GM12878 (cell line): ENCODE measurements at regions not wholly inside any gene's neighbourhood (a gene's known extent, or its start where the extent isn't known, plus 50 kb on each side); places are given as distances from the start of the nearest gene placed in this dataset.

ENCODE experiments used
- ATAC-seq: fragments of 200-7000 bp; cut with Tn5 transposase; 3 replicates; pipeline ENCODE4 v1.9.1; 2020; ENCODE audit warnings: mild to moderate bottlenecking, moderate library complexity
- BruUV-seq: library from RNA; stranded (reverse); fragments of 400-500 nt; replicated peaks from 2 replicates; lab custom pipeline; 2021; lab: Mats Ljungman, UMichigan
- CTCF ChIA-PET: fragments of 300-600 bp; sonication (Branson Sonifier 250); formaldehyde crosslinking; extraction: SDS; loops from one replicate; lab custom pipeline; 2021; ENCODE audit warnings: inconsistent platforms; lab: Yijun Ruan, JAX
- POLR2A ChIA-PET: fragments of 350-600 bp; formaldehyde crosslinking; extraction: SDS; loops from one replicate; lab custom pipeline; 2021; ENCODE audit warnings: inconsistent platforms; lab: Charles Lee
- RAD21 ChIA-PET: fragments of 300-600 bp; sonication (Branson Sonifier 250); formaldehyde crosslinking; loops from one replicate; lab custom pipeline; 2023; ENCODE audit warnings: antibody characterized with exemption; ENCODE audit not compliant: unreplicated experiment; lab: Charles Lee
- SMC1A ChIA-PET: fragments of 300-600 bp; sonication (Branson Sonifier 250); formaldehyde crosslinking; loops from one replicate; lab custom pipeline; 2023; ENCODE audit not compliant: unreplicated experiment, uncharacterized antibody; lab: Charles Lee
- DNase-seq: peaks from one replicate; pipeline ENCODE4 v3.0.0-alpha.2; 2011; ENCODE audit warnings: low read depth, low spot score
- FAIRE-seq: peaks from 3 replicates; lab custom pipeline; 2011; peaks lifted over from hg19 to GRCh38; lab: Jason Lieb, UNC
- H2AFZ ChIP-seq: 2 replicates; pipeline ENCODE4 v1.6.0; 2011; ENCODE audit warnings: low read depth, low read length, control low read depth; ENCODE audit not compliant: control insufficient read depth
- H3K27ac ChIP-seq: 2 replicates; pipeline ENCODE4 v1.5.1; 2011; ENCODE audit warnings: control low read depth; ENCODE audit not compliant: control insufficient read depth, insufficient read depth
- H3K27me3 ChIP-seq, 2 experiments: replicated peaks in 1 of 2; 2 replicates each; pipeline versions ENCODE4 v1.6.0 to v1.6.1; 2011; ENCODE audit warnings: low read length in 1 of 2; ENCODE audit not compliant: control insufficient read depth in 2 of 2, insufficient read depth in 2 of 2
- H3K36me3 ChIP-seq, 2 experiments: 2 replicates each; pipeline ENCODE4 v1.5.1; 2011; ENCODE audit warnings: low read length in 1 of 2; ENCODE audit not compliant: control insufficient read depth in 2 of 2, insufficient read depth in 2 of 2
- H3K4me1 ChIP-seq: 2 replicates; pipeline ENCODE4 v1.6.1; 2011; ENCODE audit warnings: mild to moderate bottlenecking, low read length, moderate library complexity, mixed read lengths; ENCODE audit not compliant: control insufficient read depth, insufficient read depth
- H3K4me2 ChIP-seq: 2 replicates; pipeline ENCODE4 v1.6.0; 2011; ENCODE audit warnings: control low read depth; ENCODE audit not compliant: control insufficient read depth, insufficient read depth
- H3K4me3 ChIP-seq: fragments of 200-600 bp; sonication (generic); 2 replicates; pipeline ENCODE4 v1.5.1; 2016
- H3K79me2 ChIP-seq: 2 replicates; pipeline ENCODE4 v1.6.0; 2011; ENCODE audit warnings: low read length; ENCODE audit not compliant: control insufficient read depth, insufficient read depth
- H3K9ac ChIP-seq: 2 replicates; pipeline ENCODE4 v1.8.0; 2011; ENCODE audit warnings: low read length, control low read depth, mixed read lengths; ENCODE audit not compliant: control insufficient read depth, insufficient read depth
- H3K9me3 ChIP-seq: replicated peaks from 3 replicates; pipeline ENCODE4 v1.5.1; 2011; ENCODE audit warnings: mild to moderate bottlenecking, low read length; ENCODE audit not compliant: control insufficient read depth, insufficient read depth
- H4K20me1 ChIP-seq: 2 replicates; pipeline ENCODE4 v1.6.0; 2011; ENCODE audit not compliant: control insufficient read depth, insufficient read depth
- BCL11A ChIP-seq: IDR thresholded peaks from 2 replicates; pipeline ENCODE4 v1.6.1; 2011; ENCODE audit warnings: low read depth, low read length
- IRF5 ChIP-seq: fragments of 450-650 bp; IDR thresholded peaks from 2 replicates; pipeline ENCODE4 v1.6.1; 2017; ENCODE audit warnings: borderline replicate concordance
- TCF3 ChIP-seq: IDR thresholded peaks from 2 replicates; pipeline ENCODE4 v1.6.1; 2012; ENCODE audit warnings: low read depth, mild to moderate bottlenecking, low read length, borderline replicate concordance; ENCODE audit not compliant: insufficient read depth
- WRNIP1 ChIP-seq: IDR thresholded peaks from 2 replicates; pipeline ENCODE4 v1.6.1; 2011; ENCODE audit warnings: low read depth, low read length, improper control_type of control experiment, borderline replicate concordance
- WGBS: methylation state at CpG from one replicate; pipeline ENCODE4 v1.1.6; 2016; ENCODE audit warnings: low lambda C conversion rate; ENCODE audit not compliant: insufficient replicate concordance, insufficient coverage; ENCODE audit errors: missing lambda C conversion rate; 5-methylcytosine and 5-hydroxymethylcytosine counted together
- in situ Hi-C: fragments of 300-500 bp; cut with MboI; formaldehyde crosslinking; loops from 9 replicates; pipeline ENCODE4 v1.14.3; 2018; ENCODE audit warnings: mixed read lengths
- intact Hi-C: fragments of 100-400 bp; cut with micrococcal nuclease; formaldehyde crosslinking; loops from one replicate; pipeline ENCODE4 v1.14.2; 2022; ENCODE audit not compliant: unreplicated experiment

DNA sequence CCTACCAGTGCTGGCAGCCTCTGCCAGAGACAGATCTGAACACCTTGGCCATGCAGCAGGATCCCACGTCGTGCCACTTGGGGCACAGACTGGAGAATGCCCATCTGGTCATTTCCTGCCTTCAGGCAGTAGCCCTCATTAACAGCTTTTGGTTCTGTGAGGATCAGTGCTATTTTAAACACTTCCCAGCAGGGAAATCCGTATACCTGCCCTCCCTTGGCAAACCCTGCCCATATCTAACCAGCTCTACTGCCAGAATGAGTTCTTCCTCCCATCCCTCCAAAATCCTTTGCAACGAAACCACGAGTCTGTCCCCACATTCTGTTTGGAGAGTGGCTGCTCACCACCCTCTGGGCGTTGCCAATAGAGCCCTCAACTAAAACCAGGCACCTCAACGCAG, 245.7 kb downstream of the ENGASE start:
- ChIA-PET SMC1A (no interaction called here), RAD21 (no interaction called here), CTCF (no interaction called here), POLR2A (no interaction called here)
- ATAC-seq (no peak), FAIRE-seq (no peak), DNase-seq (no peak)
- no peaks in the 10 kb centered on the region for H3K79me2 ChIP-seq
- WGBS: 16% methylated on average over 7 of the region's 7 CpGs
- H3K4me2 ChIP-seq: no peak overlapping the region
- no TSS peak for BruUV-seq
- H2AFZ ChIP-seq: no peak overlapping the region
- H3K4me3 ChIP-seq: no peak overlapping the region
- no peaks in the 10 kb centered on the region for H4K20me1 ChIP-seq
- TF ChIP-seq TCF3: no peak
- TF ChIP-seq WRNIP1: no peak
- no peak for TF ChIP-seq BCL11A
- no peaks in the 10 kb centered on the region for H3K36me3 ChIP-seq
- H3K9me3 ChIP-seq: no peaks in the 10 kb centered on the region
- no peak overlapping the region for H3K27ac ChIP-seq
- no peaks in the 10 kb centered on the region for H3K4me1 ChIP-seq
- no peak overlapping the region for H3K9ac ChIP-seq
- intact Hi-C loops: no loop called here
- in situ Hi-C loops: no loop called here
- H3K27me3 ChIP-seq: peaks cover 4 to 5% of the 10 kb centered on the region in 2 experiments; a peak in 2 of 4 replicates

- no peak for TF ChIP-seq IRF5
- POLR2A ChIA-PET: no interaction called here
These were observed 243.3 kb downstream of the ENGASE start for GRCh38 chr17:79317916-79318315.

More at GRCh38 chr17:79317916-79318315, 243.3 kb downstream of the ENGASE start:
- no peak for ATAC-seq
- H3K79me2 ChIP-seq: no peaks in the 10 kb centered on the region
- no peaks in the 10 kb centered on the region for H3K4me1 ChIP-seq
- no TSS peak for BruUV-seq
- DNase-seq: no peak
- CTCF ChIA-PET: no interaction called here
- H3K4me3 ChIP-seq: no peak overlapping the region
- SMC1A ChIA-PET: no interaction called here
- no peak overlapping the region for H3K9ac ChIP-seq
- RAD21 ChIA-PET: no interaction called here
- H4K20me1 ChIP-seq: no peaks in the 10 kb centered on the region
- H3K36me3 ChIP-seq: no peaks in the 10 kb centered on the region
- no peak overlapping the region for H3K27ac ChIP-seq
- WGBS: 18% methylated on average over 5 of the region's 5 CpGs
- no peak overlapping the region for H2AFZ ChIP-seq
- in situ Hi-C loops (no loop called here), intact Hi-C loops (no loop called here)
- H3K4me2 ChIP-seq: no peak overlapping the region
- FAIRE-seq: no peak
- H3K9me3 ChIP-seq: no peaks in the 10 kb centered on the region
- H3K27me3 ChIP-seq: peaks cover 4 to 5% of the 10 kb centered on the region in 2 experiments; a peak in 2 of 4 replicates
